ENCODE measurements at regions not wholly inside any gene's neighbourhood (a gene's known extent, or its start where the extent isn't known, plus 50 kb on each side); places are given as distances from the start of the nearest gene placed in this dataset.

GRCh38 chr2:21683838-21684237 lies 560.1 kb downstream of the TDRD15 start:
- H3K4me1 ChIP-seq (ENCODE audit: control insufficient read depth, insufficient read depth, low read length): no peaks in the 10 kb centered on the region
- no peaks in the 10 kb centered on the region for H3K9me3 ChIP-seq (replicated peaks; ENCODE audit: low read length)
- no peak overlapping the region for H3K4me3 ChIP-seq (ENCODE audit: low read length)
- no peaks in the 10 kb centered on the region for H3K36me3 ChIP-seq (ENCODE audit: insufficient read depth, low read length)
- H3K9ac ChIP-seq (ENCODE audit: low read depth, low read length): no peak overlapping the region
- no peak overlapping the region for H3K4me2 ChIP-seq (ENCODE audit: low read length)
- no peaks in the 10 kb centered on the region for H3K27me3 ChIP-seq (ENCODE audit: control insufficient read depth, insufficient read depth, low read length)

- Histone ChIP-seq H3K27me3 (ENCODE audit: control insufficient read depth, insufficient read depth, low read length) (no peaks in the 10 kb centered on the region), H3K4me3 (ENCODE audit: low read length) (no peak overlapping the region), H3K4me2 (ENCODE audit: low read length) (no peak overlapping the region), H3K36me3 (ENCODE audit: insufficient read depth, low read length) (no peaks in the 10 kb centered on the region), H3K9me3 (replicated peaks; ENCODE audit: low read length) (no peaks in the 10 kb centered on the region), H3K9ac (ENCODE audit: low read depth, low read length) (no peak overlapping the region), H3K4me1 (ENCODE audit: control insufficient read depth, insufficient read depth, low read length) (no peaks in the 10 kb centered on the region)
Measured at GRCh38 chr2:21687589-21687988, 563.8 kb downstream of the TDRD15 start.

GRCh38 chr2:21690005-21690404 lies 566.2 kb downstream of the TDRD15 start:
- H3K4me2 ChIP-seq (ENCODE audit: low read length): no peak overlapping the region
- no peak overlapping the region for H3K9ac ChIP-seq (ENCODE audit: low read depth, low read length)
- no peaks in the 10 kb centered on the region for H3K36me3 ChIP-seq (ENCODE audit: insufficient read depth, low read length)
- no peaks in the 10 kb centered on the region for H3K9me3 ChIP-seq (replicated peaks; ENCODE audit: low read length)
- no peaks in the 10 kb centered on the region for H3K4me1 ChIP-seq (ENCODE audit: control insufficient read depth, insufficient read depth, low read length)
- H3K4me3 ChIP-seq (ENCODE audit: low read length): no peak overlapping the region
- no peaks in the 10 kb centered on the region for H3K27me3 ChIP-seq (ENCODE audit: control insufficient read depth, insufficient read depth, low read length)

- Histone ChIP-seq H3K9me3 (replicated peaks; ENCODE audit: low read length) (no peaks in the 10 kb centered on the region), H3K27me3 (ENCODE audit: control insufficient read depth, insufficient read depth, low read length) (no peaks in the 10 kb centered on the region), H3K9ac (ENCODE audit: low read depth, low read length) (no peak overlapping the region), H3K4me1 (ENCODE audit: control insufficient read depth, insufficient read depth, low read length) (no peaks in the 10 kb centered on the region), H3K4me3 (ENCODE audit: low read length) (no peak overlapping the region), H3K4me2 (ENCODE audit: low read length) (no peak overlapping the region), H3K36me3 (ENCODE audit: insufficient read depth, low read length) (no peaks in the 10 kb centered on the region)
Measured at GRCh38 chr2:21693081-21693480, 569.3 kb downstream of the TDRD15 start.

GRCh38 chr2:21694079-21694878 lies 570.5 kb downstream of the TDRD15 start:
- Histone ChIP-seq H3K4me3 (ENCODE audit: low read length) (no peak overlapping the region), H3K9ac (ENCODE audit: low read depth, low read length) (no peak overlapping the region), H3K4me1 (ENCODE audit: control insufficient read depth, insufficient read depth, low read length) (no peaks in the 10 kb centered on the region), H3K4me2 (ENCODE audit: low read length) (no peak overlapping the region), H3K27me3 (ENCODE audit: control insufficient read depth, insufficient read depth, low read length) (no peaks in the 10 kb centered on the region), H3K9me3 (replicated peaks; ENCODE audit: low read length) (no peaks in the 10 kb centered on the region), H3K36me3 (ENCODE audit: insufficient read depth, low read length) (no peaks in the 10 kb centered on the region)

GRCh38 chr2:21696900-21697299 lies 573.1 kb downstream of the TDRD15 start:
- Histone ChIP-seq H3K4me2 (ENCODE audit: low read length) (no peak overlapping the region), H3K27me3 (ENCODE audit: control insufficient read depth, insufficient read depth, low read length) (no peaks in the 10 kb centered on the region), H3K9me3 (replicated peaks; ENCODE audit: low read length) (no peaks in the 10 kb centered on the region), H3K36me3 (ENCODE audit: insufficient read depth, low read length) (no peaks in the 10 kb centered on the region), H3K4me3 (ENCODE audit: low read length) (no peak overlapping the region), H3K9ac (ENCODE audit: low read depth, low read length) (no peak overlapping the region), H3K4me1 (ENCODE audit: control insufficient read depth, insufficient read depth, low read length) (no peaks in the 10 kb centered on the region)

- Histone ChIP-seq H3K36me3 (ENCODE audit: insufficient read depth, low read length) (no peaks in the 10 kb centered on the region), H3K4me2 (ENCODE audit: low read length) (no peak overlapping the region), H3K4me1 (ENCODE audit: control insufficient read depth, insufficient read depth, low read length) (no peaks in the 10 kb centered on the region), H3K27me3 (ENCODE audit: control insufficient read depth, insufficient read depth, low read length) (no peaks in the 10 kb centered on the region), H3K4me3 (ENCODE audit: low read length) (no peak overlapping the region), H3K9ac (ENCODE audit: low read depth, low read length) (no peak overlapping the region), H3K9me3 (replicated peaks; ENCODE audit: low read length) (no peaks in the 10 kb centered on the region)
Measured at GRCh38 chr2:21700644-21701043, 576.9 kb downstream of the TDRD15 start.

GRCh38 chr2:21710031-21710430 lies 586.3 kb downstream of the TDRD15 start:
- Histone ChIP-seq H3K9me3 (replicated peaks; ENCODE audit: low read length) (no peaks in the 10 kb centered on the region), H3K36me3 (ENCODE audit: insufficient read depth, low read length) (no peaks in the 10 kb centered on the region), H3K27me3 (ENCODE audit: control insufficient read depth, insufficient read depth, low read length) (no peaks in the 10 kb centered on the region), H3K4me1 (ENCODE audit: control insufficient read depth, insufficient read depth, low read length) (no peaks in the 10 kb centered on the region), H3K4me2 (ENCODE audit: low read length) (no peak overlapping the region), H3K4me3 (ENCODE audit: low read length) (no peak overlapping the region), H3K9ac (ENCODE audit: low read depth, low read length) (no peak overlapping the region)

- H3K27me3 ChIP-seq (ENCODE audit: control insufficient read depth, insufficient read depth, low read length): no peaks in the 10 kb centered on the region
- no peak overlapping the region for H3K4me3 ChIP-seq (ENCODE audit: low read length)
- no peak overlapping the region for H3K4me2 ChIP-seq (ENCODE audit: low read length)
- no peaks in the 10 kb centered on the region for H3K4me1 ChIP-seq (ENCODE audit: control insufficient read depth, insufficient read depth, low read length)
- H3K9me3 ChIP-seq (replicated peaks; ENCODE audit: low read length): no peaks in the 10 kb centered on the region
- no peaks in the 10 kb centered on the region for H3K36me3 ChIP-seq (ENCODE audit: insufficient read depth, low read length)
- H3K9ac ChIP-seq (ENCODE audit: low read depth, low read length): no peak overlapping the region
Measured at GRCh38 chr2:21710496-21710895, 586.7 kb downstream of the TDRD15 start.

- Histone ChIP-seq H3K27me3 (ENCODE audit: control insufficient read depth, insufficient read depth, low read length) (no peaks in the 10 kb centered on the region), H3K9me3 (replicated peaks; ENCODE audit: low read length) (no peaks in the 10 kb centered on the region), H3K4me3 (ENCODE audit: low read length) (no peak overlapping the region), H3K4me1 (ENCODE audit: control insufficient read depth, insufficient read depth, low read length) (no peaks in the 10 kb centered on the region), H3K4me2 (ENCODE audit: low read length) (no peak overlapping the region), H3K9ac (ENCODE audit: low read depth, low read length) (no peak overlapping the region), H3K36me3 (ENCODE audit: insufficient read depth, low read length) (no peaks in the 10 kb centered on the region)
Measured at GRCh38 chr2:21715887-21716286, 592.1 kb downstream of the TDRD15 start.

GRCh38 chr2:21727101-21727500 lies 603.3 kb downstream of the TDRD15 start:
- Histone ChIP-seq H3K4me3 (ENCODE audit: low read length) (no peak overlapping the region), H3K4me2 (ENCODE audit: low read length) (no peak overlapping the region), H3K9ac (ENCODE audit: low read depth, low read length) (no peak overlapping the region), H3K9me3 (replicated peaks; ENCODE audit: low read length) (no peaks in the 10 kb centered on the region), H3K4me1 (ENCODE audit: control insufficient read depth, insufficient read depth, low read length) (no peaks in the 10 kb centered on the region), H3K36me3 (ENCODE audit: insufficient read depth, low read length) (no peaks in the 10 kb centered on the region), H3K27me3 (ENCODE audit: control insufficient read depth, insufficient read depth, low read length) (no peaks in the 10 kb centered on the region)

- no peaks in the 10 kb centered on the region for H3K9me3 ChIP-seq (replicated peaks; ENCODE audit: low read length)
- H3K9ac ChIP-seq (ENCODE audit: low read depth, low read length): no peak overlapping the region
- H3K4me3 ChIP-seq (ENCODE audit: low read length): no peak overlapping the region
- no peak overlapping the region for H3K4me2 ChIP-seq (ENCODE audit: low read length)
- H3K36me3 ChIP-seq (ENCODE audit: insufficient read depth, low read length): no peaks in the 10 kb centered on the region
- H3K4me1 ChIP-seq (ENCODE audit: control insufficient read depth, insufficient read depth, low read length): no peaks in the 10 kb centered on the region
- H3K27me3 ChIP-seq (ENCODE audit: control insufficient read depth, insufficient read depth, low read length): no peaks in the 10 kb centered on the region
Measured at GRCh38 chr2:21728133-21728532, 604.4 kb downstream of the TDRD15 start.

All from skeletal muscle satellite cell (primary cell).